ENCODE measurements at regions not wholly inside any gene's neighbourhood (a gene's known extent, or its start where the extent isn't known, plus 50 kb on each side); places are given as distances from the start of the nearest gene placed in this dataset.
A peak's percentile ranks its signal among the peaks of the same experiment; 100 is the strongest.

GRCh38 chr13:50386541-50387050 lies 371.4 kb downstream of the KCNRG start:
- Histone ChIP-seq H3K79me1 (ENCODE audit: insufficient read depth, low read depth, low read length, poor library complexity, severe bottlenecking) (no peaks in the 10 kb centered on the region), H3K79me2 (ENCODE audit: insufficient read depth, low read length) (no peaks in the 10 kb centered on the region), H3K56ac (ENCODE audit: insufficient read length, low read depth, low read length) (no peak overlapping the region), H2AFZ (ENCODE audit: low read length) (no peak overlapping the region), H3K4me1 (ENCODE audit: insufficient read depth, low read length) (peaks cover 15% of the 10 kb centered on the region; the same call in 1 of the 2 replicates), H3K18ac (ENCODE audit: insufficient read length, low read depth, low read length) (no peak overlapping the region), H3K23me2 (ENCODE audit: insufficient read length, low read depth, low read length, poor library complexity, severe bottlenecking) (no peaks in the 10 kb centered on the region), H4K8ac (replicated peaks; ENCODE audit: insufficient read length, low read depth, low read length) (no peak overlapping the region), H3T11ph (ENCODE audit: low read length) (no peak overlapping the region), H4K20me1 (ENCODE audit: control insufficient read depth, insufficient read depth, insufficient read length) (no peaks in the 10 kb centered on the region), H3K14ac (ENCODE audit: insufficient read depth, low read length) (no peak overlapping the region), H3K4ac (ENCODE audit: low read depth, low read length) (no peak overlapping the region), H2BK120ac (ENCODE audit: low read depth, low read length, poor library complexity, severe bottlenecking) (no peak overlapping the region), H2BK15ac (ENCODE audit: low read depth, low read length) (no peak overlapping the region), H3K9ac (ENCODE audit: extremely low read depth, insufficient read length, low read length) (no peak overlapping the region), H2BK20ac (ENCODE audit: low read depth, low read length, poor library complexity, severe bottlenecking) (no peak overlapping the region), H2BK12ac (ENCODE audit: insufficient read length, low read depth, low read length) (no peak overlapping the region), H3K9me3 (ENCODE audit: control insufficient read depth, low read depth, low read length) (no peaks in the 10 kb centered on the region), H3K27me3 (ENCODE audit: insufficient read depth, low read length) (no peaks in the 10 kb centered on the region), H3K23ac (ENCODE audit: insufficient read length, low read depth, low read length) (no peak overlapping the region), H2AK5ac (ENCODE audit: insufficient read length, low read length) (no peak overlapping the region), H3K27ac (ENCODE audit: insufficient read length, low read depth, low read length) (no peak overlapping the region), H3K4me2 (ENCODE audit: insufficient read depth, insufficient read length, low read length) (no peak overlapping the region), H4K5ac (ENCODE audit: insufficient read length, low read depth, low read length) (no peak overlapping the region), H2BK5ac (ENCODE audit: insufficient read length, low read length) (no peak overlapping the region), H4K91ac (ENCODE audit: insufficient read length, low read depth, low read length) (no peak overlapping the region)
- no peak for DNase-seq
- H3K27ac Mint-ChIP-seq, result peak overlapping the region; percentile 70 to 89 (median 84); a peak in 4 of 7 replicates
- no peak overlapping the region; a peak in 1 of 5 replicates for H3K4me3 Mint-ChIP-seq
- H3K9me3 Mint-ChIP-seq, result peaks cover 4 to 5% of the 10 kb centered on the region in 2 experiments; a peak in 4 of 5 replicates
- H3K27me3 Mint-ChIP-seq (ENCODE audit: low read depth), result no peaks in the 10 kb centered on the region
- no CpG with 5 or more reads among the region's 10 CpGs for WGBS (ENCODE audit: extremely low coverage, insufficient read length, low lambda C conversion rate)
- H3K4me1 Mint-ChIP-seq, result peaks cover 53 to 60% of the 10 kb centered on the region in 2 experiments
- TF ChIP-seq CTCF (conservative IDR thresholded peaks at IDR 0.05), result no peak
- H3K36me3 Mint-ChIP-seq (ENCODE audit: insufficient read depth in 1 of 3, low read depth in 3 of 3), result peaks cover 3 to 18% (median 9%) of the 10 kb centered on the region in 3 experiments; a peak in 5 of 7 replicates

Data from H9 (cell line).